CD1c-positive myeloid dendritic cell (primary cell): ENCODE measurements at regions not wholly inside any gene's neighbourhood (a gene's known extent, or its start where the extent isn't known, plus 50 kb on each side); places are given as distances from the start of the nearest gene placed in this dataset.

ENCODE experiments used
- DNase-seq: peaks from one replicate; pipeline ENCODE4 v3.0.0-alpha.2; 2016; ENCODE audit errors: extremely low spot score

GRCh38 chr4:134343656-134344055 lies 142.1 kb upstream of the PABPC4L start:
- no peak for DNase-seq

DNA sequence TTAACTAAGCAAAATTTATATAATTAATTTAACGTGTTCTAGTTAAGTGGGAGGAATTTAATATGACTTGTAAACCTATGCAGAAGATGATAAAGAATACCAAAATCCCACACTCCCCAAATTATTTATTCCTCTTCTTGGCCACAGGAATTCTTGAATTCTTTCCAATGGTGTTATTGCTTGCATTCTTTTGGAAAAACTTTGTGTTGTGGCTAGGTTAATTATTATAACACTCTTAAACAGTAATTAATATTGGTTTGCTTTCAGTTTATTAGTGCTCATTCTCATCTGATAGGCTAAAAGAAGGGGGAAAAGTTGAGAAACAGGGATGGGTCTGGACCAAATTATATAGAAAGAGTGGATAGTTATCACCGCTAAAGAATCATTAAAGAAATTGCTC lies 141.5 kb upstream of the PABPC4L start:
- DNase-seq: no peak

GRCh38 chr4:134337574-134337973 lies 136.0 kb upstream of the PABPC4L start:
- no peak for DNase-seq

- no peak for DNase-seq
Observed at GRCh38 chr4:134328741-134329140, 127.2 kb upstream of the PABPC4L start.

DNA sequence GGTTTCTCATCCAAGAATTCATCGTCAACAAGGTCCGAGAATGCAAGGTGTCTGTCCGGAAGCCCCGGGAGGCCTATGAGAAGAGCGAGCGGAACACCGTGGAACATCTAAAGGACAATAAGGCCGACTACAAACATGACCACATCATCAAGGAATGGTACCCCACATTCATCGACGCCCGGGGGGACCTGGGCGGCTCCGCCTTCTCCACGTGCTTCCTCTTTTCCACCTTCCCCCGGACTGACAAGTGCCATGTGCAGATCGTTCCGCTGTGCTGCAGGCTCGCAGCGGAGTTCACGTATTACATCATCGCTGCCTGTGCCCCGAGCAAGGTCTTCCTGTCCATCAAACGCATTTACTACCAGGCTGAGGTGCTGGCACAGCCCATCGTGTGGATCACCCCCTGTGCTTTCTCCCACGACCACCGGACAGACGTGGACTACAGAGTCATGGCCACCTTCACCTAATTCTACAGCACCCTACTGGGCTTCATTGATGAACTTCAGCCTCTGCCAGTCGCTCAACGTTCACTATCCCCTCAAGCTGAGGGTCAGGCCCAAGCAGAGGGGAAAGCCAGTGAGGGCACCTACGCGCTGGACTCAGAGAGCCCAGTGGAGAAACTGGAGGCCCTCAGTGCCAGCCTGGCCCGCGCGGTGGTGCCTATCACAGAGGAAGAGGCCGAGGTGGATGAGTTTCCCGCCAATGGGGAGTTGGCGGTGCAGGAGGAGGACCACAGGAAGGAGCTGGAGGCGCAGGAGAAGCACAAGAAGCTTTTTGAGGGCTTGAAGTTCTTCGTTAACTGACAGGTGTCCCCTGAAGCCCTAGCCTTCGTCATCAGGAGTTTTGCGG lies 125.9 kb upstream of the PABPC4L start:
- DNase-seq: no peak

DNA sequence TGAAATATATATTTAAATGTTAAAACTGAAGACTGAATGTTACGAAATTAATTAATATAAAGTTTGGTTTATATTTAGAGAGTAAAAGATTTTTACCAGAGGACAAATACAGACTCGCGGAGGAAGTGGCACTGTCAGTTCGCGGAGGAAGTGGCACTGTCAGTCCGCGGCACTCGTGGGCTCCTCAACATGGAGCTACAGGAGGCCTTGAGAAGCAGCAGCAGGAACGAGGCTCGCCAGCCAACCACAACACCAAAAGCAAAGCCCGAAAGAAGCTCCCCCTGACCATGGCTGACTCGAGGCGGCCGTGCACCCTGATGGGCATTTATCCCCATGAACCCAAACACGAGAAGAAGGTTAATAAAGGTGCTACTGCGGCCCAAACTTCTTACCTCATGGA lies 125.3 kb upstream of the PABPC4L start:
- DNase-seq: no peak

GRCh38 chr4:134324179-134324578 lies 122.6 kb upstream of the PABPC4L start:
- no peak for DNase-seq

GRCh38 chr4:134320048-134320447 lies 118.5 kb upstream of the PABPC4L start:
- DNase-seq: no peak

GRCh38 chr4:134313591-134313990 lies 112.0 kb upstream of the PABPC4L start:
- no peak for DNase-seq

DNA sequence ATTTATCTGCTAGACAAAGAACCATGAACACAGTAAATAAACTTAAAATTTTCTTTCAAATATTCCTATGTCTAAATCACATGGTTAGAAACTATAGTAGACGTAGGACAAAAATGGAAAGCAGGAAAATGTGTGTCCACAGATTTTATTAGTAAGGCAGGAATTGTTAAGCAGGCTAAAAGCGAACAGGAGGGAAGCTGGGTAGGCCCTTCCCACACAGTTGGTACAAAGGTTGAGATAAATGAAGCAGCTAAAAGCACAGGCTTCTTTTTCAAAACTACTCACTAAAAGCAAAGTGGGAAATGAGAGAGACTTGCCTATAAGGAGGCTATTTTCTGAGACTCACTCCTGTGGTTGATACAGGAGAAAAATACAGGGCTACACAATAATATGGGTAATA lies 108.1 kb upstream of the PABPC4L start:
- no peak for DNase-seq

DNA sequence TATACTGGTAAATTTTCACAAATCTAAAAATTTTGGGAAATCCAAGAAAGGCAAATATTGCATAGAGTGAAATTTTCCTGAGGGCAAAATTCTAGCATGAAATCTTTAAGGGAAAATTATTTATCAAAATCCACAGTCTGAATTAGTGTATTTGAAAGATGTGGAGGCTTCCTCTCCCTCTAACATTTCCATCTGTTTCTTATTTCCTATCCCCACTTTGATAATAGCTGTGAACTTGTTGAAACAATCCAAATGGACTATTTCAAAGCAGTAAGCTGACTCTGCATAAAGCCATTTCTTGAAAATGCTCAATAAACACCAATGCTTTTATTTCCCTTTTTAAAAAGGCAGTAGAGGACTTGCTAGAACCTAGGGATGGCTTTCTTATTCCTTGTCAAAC lies 107.3 kb upstream of the PABPC4L start:
- no peak for DNase-seq

- no peak for DNase-seq
Observed at GRCh38 chr4:134298313-134298712, 96.7 kb upstream of the PABPC4L start.

GRCh38 chr4:134297765-134298164 lies 96.2 kb upstream of the PABPC4L start:
- no peak for DNase-seq

DNA sequence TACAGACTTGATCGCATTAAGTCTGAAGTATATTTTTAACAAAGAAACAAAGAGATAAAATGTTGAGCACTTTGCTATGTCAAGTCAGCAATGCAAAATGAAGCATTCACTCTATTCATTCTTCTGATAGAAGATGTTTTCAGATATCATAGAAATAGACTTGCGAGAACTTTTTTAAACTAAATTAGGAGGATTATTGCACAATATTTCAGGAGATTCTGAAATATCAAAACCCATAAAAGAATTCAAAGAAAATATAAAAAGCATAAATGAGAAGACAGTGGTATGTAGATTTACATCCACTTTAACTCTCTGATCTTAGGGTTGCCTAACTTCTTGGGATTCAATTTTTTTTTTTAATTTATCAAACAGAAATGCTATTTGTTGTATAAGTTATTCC lies 81.1 kb upstream of the PABPC4L start:
- no peak for DNase-seq

GRCh38 chr4:134278675-134279074 lies 77.1 kb upstream of the PABPC4L start:
- DNase-seq: no peak

GRCh38 chr4:134276476-134276875 lies 74.9 kb upstream of the PABPC4L start:
- no peak for DNase-seq

DNA sequence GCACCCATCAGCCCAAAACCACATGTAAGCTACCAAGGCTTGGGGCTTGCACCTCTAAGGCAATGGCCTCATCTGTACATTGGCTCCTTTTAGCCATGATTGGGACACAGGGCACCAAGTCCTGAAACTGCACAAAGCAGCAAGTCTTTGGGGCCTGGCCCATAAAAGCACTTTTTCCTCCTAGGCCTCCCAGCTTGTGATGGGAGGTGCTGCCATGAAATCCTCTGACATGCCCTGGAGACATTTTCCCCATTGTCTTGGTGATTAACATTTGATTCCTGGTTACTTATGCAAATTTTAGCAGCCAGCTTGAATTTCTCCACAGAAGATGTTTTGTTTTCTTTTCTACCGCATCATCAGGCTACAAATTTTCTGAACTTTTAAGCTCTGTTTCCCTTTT lies 58.5 kb upstream of the PABPC4L start:
- no peak for DNase-seq
